Upper lobe of left lung (tissue), 6 donors: ENCODE measurements at regions not wholly inside any gene's neighbourhood (a gene's known extent, or its start where the extent isn't known, plus 50 kb on each side); places are given as distances from the start of the nearest gene placed in this dataset.

Source experiments
- ATAC-seq, 2 donors: fragments of 200-7000 bp; cut with Tn5 transposase; one replicate each; pipeline ENCODE4 v1.9.1; 2022; ENCODE audit warnings: mild to moderate bottlenecking in 2 of 2, moderate library complexity in 2 of 2; ENCODE audit not compliant: low FRiP score in 2 of 2
- DNase-seq, 2 donors: peaks; one replicate each; pipeline ENCODE4 v3.0.0-alpha.2; 2019 to 2020
- H3K27ac ChIP-seq, 4 donors: fragments of 200-600 bp; sonication (generic); one replicate each; pipeline ENCODE4 v1.5.1; 2016 to 2019
- H3K27me3 ChIP-seq, 4 donors: fragments of 200-600 bp; sonication (generic); one replicate each; pipeline ENCODE4 v1.5.1; 2017 to 2019
- H3K36me3 ChIP-seq, 4 donors: fragments of 200-600 bp; sonication (generic); one replicate each; pipeline ENCODE4 v1.5.1; 2016 to 2019
- H3K4me1 ChIP-seq, 4 donors: fragments of 200-600 bp; sonication (generic); one replicate each; pipeline ENCODE4 v1.5.1; 2018 to 2019
- H3K4me3 ChIP-seq, 4 donors: fragments of 200-600 bp; sonication (generic); one replicate each; pipeline ENCODE4 v1.5.1; 2017 to 2019; ENCODE audit warnings: mild to moderate bottlenecking in 2 of 4, moderate library complexity in 1 of 4
- H3K9me3 ChIP-seq, 4 donors: fragments of 200-600 bp; sonication (generic); one replicate each; pipeline ENCODE4 v1.5.1; 2018 to 2019
- CTCF ChIP-seq, 6 experiments: fragments of 450-650 bp in 4 of 6; fragments of 200-600 bp in 2 of 6; sonication (generic) in 2 of 6; IDR thresholded peaks; one replicate each; pipeline ENCODE4 v1.5.1; 2016 to 2019; ENCODE audit warnings: antibody characterized with exemption in 6 of 6
- EP300 ChIP-seq, 4 donors: sonication (generic); formaldehyde crosslinking; IDR thresholded peaks; one replicate each; pipeline ENCODE4 v1.5.1; 2017; ENCODE audit warnings: antibody characterized with exemption in 4 of 4, control low read depth in 2 of 4
- POLR2A ChIP-seq, 4 donors: fragments of 450-650 bp; IDR thresholded peaks; one replicate each; pipeline ENCODE4 v1.5.1; 2016 to 2017; ENCODE audit warnings: antibody characterized with exemption in 4 of 4, mild to moderate bottlenecking in 2 of 4
- POLR2AphosphoS5 ChIP-seq, 2 donors: sonication (generic); formaldehyde crosslinking; IDR thresholded peaks; one replicate each; pipeline ENCODE4 v1.5.1; 2017; ENCODE audit warnings: antibody characterized with exemption in 2 of 2
- WGBS, 2 donors: methylation state at CpG; one replicate each; pipeline ENCODE4 v1.1.5; 2017 to 2018; 5-methylcytosine and 5-hydroxymethylcytosine counted together
- donor health status: DM: no; HTN: no; CAD: no; lungs with moderate emphysema.
- donor health status: DM: no; HTN: yes; CAD: no; lungs with severe emphysema.

DNA sequence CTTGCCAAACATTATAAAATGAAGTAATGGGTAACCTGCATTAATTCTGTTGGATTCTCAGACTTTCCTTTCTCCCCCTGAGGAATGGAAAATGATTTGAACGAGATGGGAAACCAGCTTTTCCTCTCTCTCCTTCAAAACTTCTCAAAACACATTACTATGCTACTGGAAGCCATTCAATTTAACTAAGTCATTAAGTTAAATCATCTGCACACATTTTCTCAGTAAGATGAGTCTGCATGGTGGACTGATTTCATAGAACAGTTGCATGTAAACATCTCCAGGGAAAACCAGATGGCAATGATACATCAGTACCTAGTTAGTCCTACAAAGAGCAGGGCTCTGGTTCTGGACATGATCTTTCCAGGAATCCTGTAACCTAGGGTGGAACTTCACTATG lies 59.9 kb downstream of the BMP4 start:
- H3K4me3 ChIP-seq, result no peak overlapping the region
- no peak overlapping the region for H3K27ac ChIP-seq
- no peaks in the 10 kb centered on the region for H3K9me3 ChIP-seq
- H3K27me3 ChIP-seq, result no peaks in the 10 kb centered on the region
- no peaks in the 10 kb centered on the region for H3K36me3 ChIP-seq
- 79 to 83% methylated on average over 1 of the region's 1 CpG for WGBS, 2 donors
- H3K4me1 ChIP-seq, result no peaks in the 10 kb centered on the region
- DNase-seq (no peak), ATAC-seq (peak in 1 of 2 donors; percentile 43)
- no peak for TF ChIP-seq POLR2A (IDR thresholded peaks at IDR 0.05)
- no peak for TF ChIP-seq EP300 (IDR thresholded peaks at IDR 0.05)
- TF ChIP-seq POLR2AphosphoS5 (IDR thresholded peaks at IDR 0.05), result no peak
- TF ChIP-seq CTCF (IDR thresholded peaks at IDR 0.05), result no peak

GRCh38 chr14:53894456-53894855 lies 62.2 kb downstream of the BMP4 start:
- H3K9me3 ChIP-seq, result no peaks in the 10 kb centered on the region
- ATAC-seq (no peak), DNase-seq (no peak)
- no peak overlapping the region for H3K27ac ChIP-seq
- WGBS, 2 donors, result 32 to 40% methylated on average over 2 of the region's 2 CpGs
- no peaks in the 10 kb centered on the region for H3K27me3 ChIP-seq
- no peaks in the 10 kb centered on the region for H3K36me3 ChIP-seq
- no peak for TF ChIP-seq CTCF (IDR thresholded peaks at IDR 0.05)
- no peak for TF ChIP-seq POLR2A (IDR thresholded peaks at IDR 0.05)
- TF ChIP-seq EP300 (IDR thresholded peaks at IDR 0.05), result no peak
- no peak for TF ChIP-seq POLR2AphosphoS5 (IDR thresholded peaks at IDR 0.05)
- no peaks in the 10 kb centered on the region for H3K4me1 ChIP-seq
- H3K4me3 ChIP-seq, result no peak overlapping the region

- TF ChIP-seq POLR2AphosphoS5 (IDR thresholded peaks at IDR 0.05), result no peak
- no peak for TF ChIP-seq POLR2A (IDR thresholded peaks at IDR 0.05)
- TF ChIP-seq CTCF (IDR thresholded peaks at IDR 0.05), result no peak
- no peak for TF ChIP-seq EP300 (IDR thresholded peaks at IDR 0.05)
- Histone ChIP-seq H3K9me3 (no peaks in the 10 kb centered on the region), H3K36me3 (no peaks in the 10 kb centered on the region), H3K4me3 (no peak overlapping the region), H3K27me3 (no peaks in the 10 kb centered on the region), H3K27ac (no peak overlapping the region), H3K4me1 (no peaks in the 10 kb centered on the region)
- WGBS, 2 donors, result 75 to 91% methylated on average over 2 of the region's 2 CpGs
- DNase-seq (no peak), ATAC-seq (no peak)
Observed at GRCh38 chr14:53893374-53893773, 63.3 kb downstream of the BMP4 start.

DNA sequence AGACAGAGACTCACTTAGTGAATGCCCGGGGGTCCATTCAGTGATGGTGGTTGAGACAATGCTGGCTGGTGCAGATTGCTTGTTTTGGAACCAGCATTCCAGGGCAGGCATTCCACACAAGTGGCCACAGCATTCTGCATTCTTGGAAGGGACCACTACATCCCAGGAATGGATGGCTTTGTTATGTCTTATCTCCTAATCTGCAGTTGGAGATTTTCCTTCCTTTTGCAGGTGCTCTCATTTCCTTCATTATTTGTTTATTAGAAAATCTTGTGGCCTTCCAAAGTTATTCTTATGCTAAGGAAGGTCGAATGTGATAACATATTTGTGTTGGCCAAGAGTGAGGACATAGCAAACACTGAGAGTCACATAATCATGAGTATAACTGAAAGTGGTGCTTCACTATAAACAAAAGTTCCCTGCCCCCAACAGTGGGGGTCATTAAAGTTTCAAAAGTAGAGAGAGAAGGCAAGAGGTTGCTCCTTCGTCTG lies 66.0 kb downstream of the BMP4 start:
- DNase-seq (no peak), ATAC-seq (no peak)
- no peak for TF ChIP-seq EP300 (IDR thresholded peaks at IDR 0.05)
- TF ChIP-seq POLR2AphosphoS5 (IDR thresholded peaks at IDR 0.05), result no peak
- no peak for TF ChIP-seq POLR2A (IDR thresholded peaks at IDR 0.05)
- TF ChIP-seq CTCF (IDR thresholded peaks at IDR 0.05), result no peak
- Histone ChIP-seq H3K27me3 (no peaks in the 10 kb centered on the region), H3K36me3 (no peaks in the 10 kb centered on the region), H3K4me3 (no peak overlapping the region), H3K27ac (no peak overlapping the region), H3K4me1 (no peaks in the 10 kb centered on the region), H3K9me3 (no peaks in the 10 kb centered on the region)
- 38 to 41% methylated on average over 3 of the region's 3 CpGs for WGBS, 2 donors

GRCh38 chr14:53888535-53889386 lies 67.9 kb downstream of the BMP4 start:
- no peaks in the 10 kb centered on the region for H3K27me3 ChIP-seq
- H3K36me3 ChIP-seq, result no peaks in the 10 kb centered on the region
- H3K4me3 ChIP-seq, result no peak overlapping the region
- H3K27ac ChIP-seq, result no peak overlapping the region
- no peaks in the 10 kb centered on the region for H3K4me1 ChIP-seq
- DNase-seq (no peak), ATAC-seq (no peak)
- TF ChIP-seq POLR2AphosphoS5 (IDR thresholded peaks at IDR 0.05) (no peak), CTCF (IDR thresholded peaks at IDR 0.05) (no peak), EP300 (IDR thresholded peaks at IDR 0.05) (no peak), POLR2A (IDR thresholded peaks at IDR 0.05) (no peak)
- H3K9me3 ChIP-seq, result no peaks in the 10 kb centered on the region
- 82 to 84% methylated on average over 3 of the region's 3 CpGs for WGBS, 2 donors
